Fibroblast of lung (primary cell): ENCODE measurements at regions not wholly inside any gene's neighbourhood (a gene's known extent, or its start where the extent isn't known, plus 50 kb on each side); places are given as distances from the start of the nearest gene placed in this dataset.

Experiments used
- DNase-seq, 2 donors: peaks; one replicate each; pipeline versions ENCODE4 v3.0.0 to v3.0.0-alpha.2; 2010; ENCODE audit warnings: low read depth in 2 of 2
- H2AFZ ChIP-seq: 2 replicates; pipeline ENCODE4 v1.5.1; 2012; ENCODE audit warnings: low read length, control low read depth, inconsistent platforms
- H3K27ac ChIP-seq: 2 replicates; pipeline ENCODE4 v1.5.1; 2011; ENCODE audit warnings: low read length, control low read depth; ENCODE audit not compliant: insufficient read depth
- H3K27me3 ChIP-seq: 2 replicates; pipeline ENCODE4 v1.5.1; 2011; ENCODE audit warnings: mild to moderate bottlenecking, low read length; ENCODE audit not compliant: control insufficient read depth, insufficient read depth
- H3K36me3 ChIP-seq: 2 replicates; pipeline ENCODE4 v1.5.1; 2011; ENCODE audit warnings: low read length; ENCODE audit not compliant: control insufficient read depth, insufficient read depth
- H3K4me1 ChIP-seq: 2 replicates; pipeline ENCODE4 v1.5.1; 2011; ENCODE audit warnings: low read length; ENCODE audit not compliant: control insufficient read depth, insufficient read depth; ENCODE audit errors: extremely low read depth
- H3K4me2 ChIP-seq: 2 replicates; pipeline ENCODE4 v1.5.1; 2011; ENCODE audit warnings: low read length, control low read depth; ENCODE audit not compliant: insufficient read depth; ENCODE audit errors: extremely low read depth
- H3K4me3 ChIP-seq, 4 experiments: fragments of 200-600 bp in 1 of 4; sonication (generic) in 1 of 4; replicated peaks in 1 of 4; 2 replicates each; pipeline ENCODE4 v1.5.1; 2011 to 2016; ENCODE audit warnings: low read length in 4 of 4, low read depth in 3 of 4, mild to moderate bottlenecking in 3 of 4, control low read depth in 2 of 4, inconsistent platforms in 1 of 4, mixed read lengths in 1 of 4; ENCODE audit not compliant: insufficient read depth in 1 of 4; ENCODE audit errors: control extremely low read depth in 1 of 4
- H3K79me2 ChIP-seq: 2 replicates; pipeline ENCODE4 v1.5.1; 2012; ENCODE audit warnings: mild to moderate bottlenecking, low read length, inconsistent platforms; ENCODE audit not compliant: control insufficient read depth, insufficient read depth
- H3K9ac ChIP-seq: 2 replicates; pipeline ENCODE4 v1.5.1; 2011; ENCODE audit warnings: mild to moderate bottlenecking, low read length, control low read depth; ENCODE audit not compliant: insufficient read depth
- H3K9me3 ChIP-seq: 2 replicates; pipeline ENCODE4 v1.5.1; 2012; ENCODE audit warnings: low read depth, low read length; ENCODE audit not compliant: control insufficient read depth, insufficient read depth
- H4K20me1 ChIP-seq: 2 replicates; pipeline ENCODE4 v1.5.1; 2011; ENCODE audit warnings: low read length; ENCODE audit not compliant: control insufficient read depth, insufficient read depth; ENCODE audit errors: extremely low read depth
- EZH2 ChIP-seq: IDR thresholded peaks from 2 replicates; pipeline ENCODE4 v1.5.1; 2012; ENCODE audit warnings: low read length, control low read depth, mild to moderate bottlenecking; ENCODE audit errors: missing control alignments
- TF ChIP-seq, protein P1 (sequence below), 2 donors: IDR thresholded peaks in 1 of 2; conservative IDR thresholded peaks in 1 of 2; 1 replicate in 1 of 2; 2 replicates in 1 of 2; pipeline ENCODE4 v1.5.1; 2011 to 2012; ENCODE audit warnings: low read length in 2 of 2, control low read depth in 1 of 2, inconsistent platforms in 1 of 2, low read depth in 1 of 2, mild to moderate bottlenecking in 1 of 2

- no peaks in the 10 kb centered on the region for H3K36me3 ChIP-seq
- TF ChIP-seq, protein P1, sequence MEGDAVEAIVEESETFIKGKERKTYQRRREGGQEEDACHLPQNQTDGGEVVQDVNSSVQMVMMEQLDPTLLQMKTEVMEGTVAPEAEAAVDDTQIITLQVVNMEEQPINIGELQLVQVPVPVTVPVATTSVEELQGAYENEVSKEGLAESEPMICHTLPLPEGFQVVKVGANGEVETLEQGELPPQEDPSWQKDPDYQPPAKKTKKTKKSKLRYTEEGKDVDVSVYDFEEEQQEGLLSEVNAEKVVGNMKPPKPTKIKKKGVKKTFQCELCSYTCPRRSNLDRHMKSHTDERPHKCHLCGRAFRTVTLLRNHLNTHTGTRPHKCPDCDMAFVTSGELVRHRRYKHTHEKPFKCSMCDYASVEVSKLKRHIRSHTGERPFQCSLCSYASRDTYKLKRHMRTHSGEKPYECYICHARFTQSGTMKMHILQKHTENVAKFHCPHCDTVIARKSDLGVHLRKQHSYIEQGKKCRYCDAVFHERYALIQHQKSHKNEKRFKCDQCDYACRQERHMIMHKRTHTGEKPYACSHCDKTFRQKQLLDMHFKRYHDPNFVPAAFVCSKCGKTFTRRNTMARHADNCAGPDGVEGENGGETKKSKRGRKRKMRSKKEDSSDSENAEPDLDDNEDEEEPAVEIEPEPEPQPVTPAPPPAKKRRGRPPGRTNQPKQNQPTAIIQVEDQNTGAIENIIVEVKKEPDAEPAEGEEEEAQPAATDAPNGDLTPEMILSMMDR (conservative IDR thresholded peaks at IDR 0.05 in 1 of 2, IDR thresholded peaks at IDR 0.05 in 1 of 2; ENCODE audit: low read depth in 1 of 2, low read length in 2 of 2) = no peak
- no peak for TF ChIP-seq EZH2
- no peaks in the 10 kb centered on the region for H3K27me3 ChIP-seq
- H4K20me1 ChIP-seq = no peaks in the 10 kb centered on the region
- H2AFZ ChIP-seq = no peak overlapping the region
- H3K4me1 ChIP-seq = no peaks in the 10 kb centered on the region
- H3K27ac ChIP-seq = no peak overlapping the region
- H3K4me3 ChIP-seq = no peak overlapping the region
- no peak for DNase-seq
- H3K9ac ChIP-seq = no peak overlapping the region
- H3K9me3 ChIP-seq = no peaks in the 10 kb centered on the region
- H3K4me2 ChIP-seq = no peak overlapping the region
- H3K79me2 ChIP-seq = no peaks in the 10 kb centered on the region
Observed at GRCh38 chr12:31828071-31828470, 99.2 kb upstream of the AMN1 start.

- no peak for DNase-seq
- no peaks in the 10 kb centered on the region for H4K20me1 ChIP-seq
- TF ChIP-seq EZH2 = no peak
- TF ChIP-seq, protein P1 (conservative IDR thresholded peaks at IDR 0.05 in 1 of 2, IDR thresholded peaks at IDR 0.05 in 1 of 2; ENCODE audit: low read depth in 1 of 2, low read length in 2 of 2) = no peak
- H3K27me3 ChIP-seq = no peaks in the 10 kb centered on the region
- no peak overlapping the region for H3K4me3 ChIP-seq
- H3K36me3 ChIP-seq = no peaks in the 10 kb centered on the region
- no peak overlapping the region for H3K4me2 ChIP-seq
- H3K4me1 ChIP-seq = no peaks in the 10 kb centered on the region
- no peaks in the 10 kb centered on the region for H3K79me2 ChIP-seq
- no peaks in the 10 kb centered on the region for H3K9me3 ChIP-seq
- H3K27ac ChIP-seq = no peak overlapping the region
- H2AFZ ChIP-seq = no peak overlapping the region
- no peak overlapping the region for H3K9ac ChIP-seq
Observed at GRCh38 chr12:31822761-31823160, 93.9 kb upstream of the AMN1 start.

DNA sequence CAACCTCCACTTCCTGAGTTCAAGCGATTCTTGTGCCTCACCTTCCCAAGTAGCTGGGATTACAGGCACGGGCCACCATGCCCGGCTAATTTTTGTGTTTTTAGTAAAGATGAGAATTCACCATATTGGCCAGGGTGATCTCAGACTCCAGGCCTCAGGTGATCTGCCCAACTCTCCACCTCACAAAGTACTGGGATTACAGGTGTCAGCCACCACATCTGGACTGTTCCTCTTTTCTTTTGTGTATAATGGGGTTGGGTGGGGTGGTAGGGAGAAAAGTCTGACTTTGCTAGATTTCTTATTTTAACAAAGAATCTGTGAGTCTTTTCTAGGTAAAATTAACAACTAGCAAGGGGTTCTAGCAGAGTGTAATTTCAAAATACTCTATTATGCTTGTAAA lies 92.7 kb upstream of the AMN1 start:
- Histone ChIP-seq H2AFZ (no peak overlapping the region), H3K9me3 (no peaks in the 10 kb centered on the region), H3K79me2 (no peaks in the 10 kb centered on the region), H3K27me3 (no peaks in the 10 kb centered on the region), H3K27ac (no peak overlapping the region), H3K36me3 (no peaks in the 10 kb centered on the region), H3K9ac (no peak overlapping the region), H4K20me1 (no peaks in the 10 kb centered on the region), H3K4me1 (no peaks in the 10 kb centered on the region), H3K4me3 (no peak overlapping the region), H3K4me2 (no peak overlapping the region)
- no peak for DNase-seq
- no peak for TF ChIP-seq EZH2
- TF ChIP-seq, protein P1 (conservative IDR thresholded peaks at IDR 0.05 in 1 of 2, IDR thresholded peaks at IDR 0.05 in 1 of 2; ENCODE audit: low read depth in 1 of 2, low read length in 2 of 2) = no peak
